ENCODE measurements at regions not wholly inside any gene's neighbourhood (a gene's known extent, or its start where the extent isn't known, plus 50 kb on each side); places are given as distances from the start of the nearest gene placed in this dataset.

- Histone ChIP-seq H3K27ac (no peak overlapping the region), H3K4me1 (no peaks in the 10 kb centered on the region), H3K4me3 (no peak overlapping the region), H3K9me3 (no peaks in the 10 kb centered on the region), H3K36me3 (no peaks in the 10 kb centered on the region), H3K27me3 (no peaks in the 10 kb centered on the region)
- no peak for TF ChIP-seq CTCF (IDR thresholded peaks at IDR 0.05)
- no peak for TF ChIP-seq POLR2AphosphoS5 (IDR thresholded peaks at IDR 0.05)
- no peak for TF ChIP-seq POLR2A (IDR thresholded peaks at IDR 0.05)
- no peak for TF ChIP-seq EP300 (IDR thresholded peaks at IDR 0.05)
- ATAC-seq (ENCODE audit: low FRiP score in 2 of 2) (no peak), DNase-seq (no peak)
Measured at GRCh38 chr4:14046642-14047041, 419.1 kb upstream of the BOD1L1 start.

GRCh38 chr4:14047840-14048239, 420.3 kb upstream of the BOD1L1 start:
- ATAC-seq (ENCODE audit: low FRiP score in 2 of 2) (no peak), DNase-seq (no peak)
- Histone ChIP-seq H3K27me3 (no peaks in the 10 kb centered on the region), H3K27ac (no peak overlapping the region), H3K9me3 (no peaks in the 10 kb centered on the region), H3K4me3 (no peak overlapping the region), H3K4me1 (no peaks in the 10 kb centered on the region), H3K36me3 (no peaks in the 10 kb centered on the region)
- TF ChIP-seq CTCF (IDR thresholded peaks at IDR 0.05) (no peak), POLR2A (IDR thresholded peaks at IDR 0.05) (no peak), EP300 (IDR thresholded peaks at IDR 0.05) (no peak), POLR2AphosphoS5 (IDR thresholded peaks at IDR 0.05) (no peak)
- 94 to 100% methylated on average over 1 of the region's 1 CpG for WGBS, 2 donors

- Histone ChIP-seq H3K27me3 (no peaks in the 10 kb centered on the region), H3K9me3 (no peaks in the 10 kb centered on the region), H3K4me1 (no peaks in the 10 kb centered on the region), H3K27ac (no peak overlapping the region), H3K36me3 (no peaks in the 10 kb centered on the region), H3K4me3 (no peak overlapping the region)
- DNase-seq (no peak), ATAC-seq (ENCODE audit: low FRiP score in 2 of 2) (no peak)
- no peak for TF ChIP-seq CTCF (IDR thresholded peaks at IDR 0.05)
- TF ChIP-seq EP300 (IDR thresholded peaks at IDR 0.05) = no peak
- TF ChIP-seq POLR2A (IDR thresholded peaks at IDR 0.05) = no peak
- no peak for TF ChIP-seq POLR2AphosphoS5 (IDR thresholded peaks at IDR 0.05)
Measured at GRCh38 chr4:14049946-14050345, 422.4 kb upstream of the BOD1L1 start.

GRCh38 chr4:14053291-14053690, 425.8 kb upstream of the BOD1L1 start:
- Histone ChIP-seq H3K27ac (no peak overlapping the region), H3K4me1 (no peaks in the 10 kb centered on the region), H3K36me3 (no peaks in the 10 kb centered on the region), H3K27me3 (no peaks in the 10 kb centered on the region), H3K9me3 (no peaks in the 10 kb centered on the region), H3K4me3 (no peak overlapping the region)
- ATAC-seq (ENCODE audit: low FRiP score in 2 of 2) = no peak
- DNase-seq = no peak
- WGBS, 2 donors = 38 to 76% methylated on average over 1 of the region's 1 CpG
- TF ChIP-seq EP300 (IDR thresholded peaks at IDR 0.05) = no peak
- no peak for TF ChIP-seq CTCF (IDR thresholded peaks at IDR 0.05)
- no peak for TF ChIP-seq POLR2AphosphoS5 (IDR thresholded peaks at IDR 0.05)
- TF ChIP-seq POLR2A (IDR thresholded peaks at IDR 0.05) = no peak

- no peaks in the 10 kb centered on the region for H3K27me3 ChIP-seq
- H3K4me3 ChIP-seq = no peak overlapping the region
- no peak for DNase-seq
- 60 to 62% methylated on average over 1 of the region's 1 CpG for WGBS, 2 donors
- H3K4me1 ChIP-seq = no peaks in the 10 kb centered on the region
- no peaks in the 10 kb centered on the region for H3K9me3 ChIP-seq
- no peak overlapping the region for H3K27ac ChIP-seq
- TF ChIP-seq POLR2AphosphoS5 (IDR thresholded peaks at IDR 0.05) (no peak), POLR2A (IDR thresholded peaks at IDR 0.05) (no peak), EP300 (IDR thresholded peaks at IDR 0.05) (no peak), CTCF (IDR thresholded peaks at IDR 0.05) (no peak)
- no peaks in the 10 kb centered on the region for H3K36me3 ChIP-seq
- no peak for ATAC-seq (ENCODE audit: low FRiP score in 2 of 2)
Measured at GRCh38 chr4:14054391-14054790, 426.9 kb upstream of the BOD1L1 start.
